ENCODE measurements at regions not wholly inside any gene's neighbourhood (a gene's known extent, or its start where the extent isn't known, plus 50 kb on each side); places are given as distances from the start of the nearest gene placed in this dataset.
"Not testable (repeated sequence)": the region's sequence is repeated elsewhere in the genome, so short reads cannot be mapped to it uniquely, and the experiment has no call there.

GRCh38 chr5:112586596-112587062 is 151.1 kb upstream of the APC start:
- DNase-seq (ENCODE audit: low spot score in 2 of 2) (no peak), ATAC-seq (no peak)
- H3K27ac Mint-ChIP-seq, result no peak overlapping the region
- no peaks in the 10 kb centered on the region for H3K9me3 Mint-ChIP-seq
- no peaks in the 10 kb centered on the region for H3K36me3 Mint-ChIP-seq

GRCh38 chr5:112590858-112591257 is 146.8 kb upstream of the APC start:
- DNase-seq (ENCODE audit: low spot score in 2 of 2); H3K36me3 Mint-ChIP-seq; H3K9me3 Mint-ChIP-seq; ATAC-seq; H3K27ac Mint-ChIP-seq: not testable (repeated sequence)

- H3K27ac Mint-ChIP-seq, result no peak overlapping the region
- ATAC-seq, result no peak
- H3K9me3 Mint-ChIP-seq, result no peaks in the 10 kb centered on the region
- no peak for DNase-seq (ENCODE audit: low spot score in 2 of 2)
- H3K36me3 Mint-ChIP-seq, result no peaks in the 10 kb centered on the region
Observed at GRCh38 chr5:112594095-112594850, 143.4 kb upstream of the APC start.

- DNase-seq (ENCODE audit: low spot score in 2 of 2) (no peak), ATAC-seq (no peak)
- Mint-ChIP-seq H3K27ac (no peak overlapping the region), H3K36me3 (no peaks in the 10 kb centered on the region), H3K9me3 (no peaks in the 10 kb centered on the region)
Observed at GRCh38 chr5:112594941-112595340, 142.7 kb upstream of the APC start.

GRCh38 chr5:112597831-112598230 is 139.9 kb upstream of the APC start:
- H3K27ac Mint-ChIP-seq, result no peak overlapping the region
- ATAC-seq, result no peak
- DNase-seq (ENCODE audit: low spot score in 2 of 2), result no peak
- H3K9me3 Mint-ChIP-seq, result no peaks in the 10 kb centered on the region
- H3K36me3 Mint-ChIP-seq, result no peaks in the 10 kb centered on the region

- not testable (repeated sequence) for H3K9me3 Mint-ChIP-seq; ATAC-seq; H3K36me3 Mint-ChIP-seq; DNase-seq (ENCODE audit: low spot score in 2 of 2); H3K27ac Mint-ChIP-seq
Observed at GRCh38 chr5:112600510-112600909, 137.2 kb upstream of the APC start.

- H3K9me3 Mint-ChIP-seq, result no peaks in the 10 kb centered on the region
- ATAC-seq (peak in 1 of 2 donors; percentile 49), DNase-seq (ENCODE audit: low spot score in 2 of 2) (no peak)
- no peak overlapping the region for H3K27ac Mint-ChIP-seq
- no peaks in the 10 kb centered on the region for H3K36me3 Mint-ChIP-seq
Observed at GRCh38 chr5:112604732-112605630, 132.7 kb upstream of the APC start.

GRCh38 chr5:112608975-112609374 is 128.7 kb upstream of the APC start:
- DNase-seq (ENCODE audit: low spot score in 2 of 2), result no peak
- no peaks in the 10 kb centered on the region for H3K9me3 Mint-ChIP-seq
- H3K27ac Mint-ChIP-seq, result no peak overlapping the region
- no peak for ATAC-seq
- H3K36me3 Mint-ChIP-seq, result no peaks in the 10 kb centered on the region

GRCh38 chr5:112612663-112613062 is 125.0 kb upstream of the APC start:
- no peaks in the 10 kb centered on the region for H3K36me3 Mint-ChIP-seq
- no peak for ATAC-seq

GRCh38 chr5:112614285-112614684 is 123.4 kb upstream of the APC start:
- DNase-seq (ENCODE audit: low spot score in 2 of 2), result no peak

More at GRCh38 chr5:112612663-112613062, 125.0 kb upstream of the APC start:
- Mint-ChIP-seq H3K9me3 (no peaks in the 10 kb centered on the region), H3K27ac (no peak overlapping the region)
- DNase-seq (ENCODE audit: low spot score in 2 of 2), result no peak

GRCh38 chr5:112614986-112615385 is 122.7 kb upstream of the APC start:
- Mint-ChIP-seq H3K9me3 (no peaks in the 10 kb centered on the region), H3K27ac (no peak overlapping the region), H3K36me3 (no peaks in the 10 kb centered on the region)
- no peak for DNase-seq (ENCODE audit: low spot score in 2 of 2)
- ATAC-seq, result no peak

More at GRCh38 chr5:112614285-112614684, 123.4 kb upstream of the APC start:
- Mint-ChIP-seq H3K9me3 (no peaks in the 10 kb centered on the region), H3K36me3 (no peaks in the 10 kb centered on the region), H3K27ac (no peak overlapping the region)
- no peak for ATAC-seq

GRCh38 chr5:112616812-112617547 is 120.7 kb upstream of the APC start:
- Mint-ChIP-seq H3K36me3 (no peaks in the 10 kb centered on the region), H3K27ac (no peak overlapping the region), H3K9me3 (no peaks in the 10 kb centered on the region)
- ATAC-seq, result no peak
- no peak for DNase-seq (ENCODE audit: low spot score in 2 of 2)

- Mint-ChIP-seq H3K27ac (no peak overlapping the region), H3K36me3 (no peaks in the 10 kb centered on the region), H3K9me3 (no peaks in the 10 kb centered on the region)
- DNase-seq (ENCODE audit: low spot score in 2 of 2), result no peak
- ATAC-seq, result no peak
Observed at GRCh38 chr5:112625246-112625645, 112.4 kb upstream of the APC start.

- no peak for ATAC-seq
- DNase-seq (ENCODE audit: low spot score in 2 of 2), result no peak
- Mint-ChIP-seq H3K36me3 (peaks cover 0 to under 1% of the 10 kb centered on the region in 2 donors), H3K9me3 (no peaks in the 10 kb centered on the region), H3K27ac (no peak overlapping the region)
Observed at GRCh38 chr5:112625689-112626438, 111.8 kb upstream of the APC start.

GRCh38 chr5:112626715-112627114 is 111.0 kb upstream of the APC start:
- Mint-ChIP-seq H3K27ac (no peak overlapping the region), H3K9me3 (no peaks in the 10 kb centered on the region), H3K36me3 (peaks cover 0 to 7% of the 10 kb centered on the region in 2 donors)
- DNase-seq (ENCODE audit: low spot score in 2 of 2) (no peak), ATAC-seq (no peak)
